Left renal pelvis (tissue), 4 donors: ENCODE measurements at regions not wholly inside any gene's neighbourhood (a gene's known extent, or its start where the extent isn't known, plus 50 kb on each side); places are given as distances from the start of the nearest gene placed in this dataset.
"Not testable (repeated sequence)": the region's sequence is repeated elsewhere in the genome, so short reads cannot be mapped to it uniquely, and the experiment has no call there.

Experiments used
- DNase-seq, 4 donors: peaks; one replicate each; pipeline ENCODE4 v3.0.0-alpha.2; 2013; ENCODE audit warnings: low read depth in 4 of 4, low spot score in 3 of 4

DNA sequence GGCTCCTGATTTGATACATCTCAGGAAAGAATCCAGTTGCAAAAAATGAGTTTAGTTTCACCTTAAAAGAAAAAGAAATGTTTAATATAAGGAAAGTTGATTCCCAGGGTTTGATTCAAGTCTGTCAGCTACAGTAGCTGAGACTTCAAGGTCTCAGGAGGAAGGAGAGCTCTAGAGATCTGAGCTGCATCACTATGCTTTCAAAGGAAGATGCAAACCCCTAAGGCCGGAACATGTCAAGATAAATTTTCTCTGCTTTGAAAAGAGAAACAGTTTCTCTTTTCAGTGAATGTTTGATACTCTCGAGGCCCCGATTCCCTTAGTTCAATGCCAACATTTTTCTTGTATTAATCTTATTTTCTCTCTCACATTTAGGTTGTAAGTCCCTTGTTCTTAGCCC, 128.6 kb downstream of the RGPD3 start:
- DNase-seq = no peak

DNA sequence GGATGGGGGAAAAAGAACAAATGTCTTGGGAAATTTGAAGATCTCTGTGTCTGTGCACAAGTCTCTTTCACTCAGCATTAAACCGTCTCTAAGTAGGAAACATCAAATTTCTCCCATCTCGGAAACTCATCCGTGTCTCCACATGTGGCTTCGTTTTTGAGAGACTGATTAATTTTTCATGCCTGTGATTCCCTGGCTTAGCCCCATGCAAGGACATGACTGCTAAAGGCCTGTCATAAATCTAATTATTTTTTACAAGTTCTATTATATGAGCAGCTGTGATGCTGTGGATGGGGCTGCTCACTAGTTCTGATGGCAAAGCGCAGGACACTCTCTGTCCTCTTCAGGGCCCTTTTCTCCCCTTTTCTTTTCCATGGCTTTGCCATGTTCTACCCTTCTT, 129.1 kb downstream of the RGPD3 start:
- no peak for DNase-seq

DNA sequence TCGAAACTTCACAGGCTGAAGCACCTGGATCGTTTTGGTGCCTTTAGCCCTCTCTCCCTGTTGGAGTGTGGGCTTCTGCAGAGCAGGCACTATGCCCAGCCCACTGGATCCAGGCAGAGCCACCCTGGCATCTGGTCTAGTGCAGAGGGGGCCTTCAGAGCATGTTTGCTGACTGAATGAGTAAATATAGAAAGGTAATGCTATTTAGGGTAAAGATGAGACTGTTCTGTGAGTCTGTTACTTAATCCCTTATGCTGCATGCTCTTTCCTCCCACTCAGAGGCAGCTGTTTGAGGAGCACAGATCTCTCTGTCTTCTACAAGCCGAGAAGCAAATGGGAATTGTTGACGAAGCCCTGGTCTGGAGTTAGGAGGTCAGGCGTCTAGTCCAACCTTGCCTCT, 130.2 kb downstream of the RGPD3 start:
- DNase-seq = no peak

DNA sequence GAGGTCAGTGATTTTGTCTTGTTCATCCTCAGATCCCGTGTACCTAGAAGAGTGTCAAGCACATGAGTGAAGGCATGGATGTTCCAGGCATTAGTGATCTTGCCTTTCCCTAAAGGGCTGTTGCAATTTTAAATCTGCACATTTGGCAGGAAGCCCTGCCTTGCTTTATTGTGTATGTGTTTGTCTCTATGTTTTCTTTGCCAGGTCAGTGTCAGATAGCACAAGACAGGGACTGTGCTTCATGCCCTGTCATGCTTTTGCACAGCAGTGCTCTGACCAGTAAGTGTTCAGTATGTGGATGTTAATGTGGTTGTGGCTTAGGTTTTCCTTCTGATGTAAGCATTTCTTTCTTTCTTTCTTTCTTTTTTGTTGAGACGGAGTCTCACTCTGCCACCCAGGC, 131.5 kb downstream of the RGPD3 start:
- no peak for DNase-seq

DNA sequence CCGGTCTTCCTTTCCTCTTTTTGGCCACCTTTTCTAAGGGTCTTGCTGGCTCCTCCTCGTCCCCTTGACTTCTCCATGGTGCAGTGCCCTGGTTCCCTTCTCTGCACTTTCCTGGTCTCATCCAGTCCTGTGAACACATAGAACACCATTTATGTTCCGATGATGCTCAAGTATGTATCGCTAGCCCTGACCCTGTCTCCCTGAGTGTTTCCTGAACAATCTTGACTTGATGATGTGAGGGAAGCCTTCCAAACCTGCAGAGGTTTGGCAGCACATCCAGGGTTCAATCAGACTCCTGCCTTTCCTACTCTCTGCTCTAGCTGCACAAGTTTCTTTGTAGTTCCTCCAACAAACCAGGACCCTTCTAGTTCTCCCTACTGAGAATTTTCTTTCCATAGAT, 132.1 kb downstream of the RGPD3 start:
- no peak for DNase-seq

DNA sequence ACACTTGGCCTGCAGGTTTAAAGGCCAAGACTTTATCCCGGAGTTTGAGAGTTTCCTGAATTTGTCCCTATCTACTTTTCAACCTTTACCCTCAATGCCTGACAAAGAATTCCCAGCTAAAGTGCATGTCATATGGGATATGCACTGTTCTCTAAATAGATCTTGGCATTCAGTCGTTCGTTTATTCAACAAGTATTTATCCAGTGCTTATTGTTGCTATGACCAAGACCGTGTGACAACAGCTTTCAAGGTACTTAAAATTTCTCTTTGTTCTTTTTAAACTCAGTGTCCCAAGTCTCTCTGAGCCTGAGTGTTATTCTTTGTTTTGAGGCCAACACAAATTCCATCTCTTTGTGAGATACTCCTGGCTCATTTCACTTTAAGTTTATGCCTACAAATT, 133.4 kb downstream of the RGPD3 start:
- DNase-seq = no peak

DNA sequence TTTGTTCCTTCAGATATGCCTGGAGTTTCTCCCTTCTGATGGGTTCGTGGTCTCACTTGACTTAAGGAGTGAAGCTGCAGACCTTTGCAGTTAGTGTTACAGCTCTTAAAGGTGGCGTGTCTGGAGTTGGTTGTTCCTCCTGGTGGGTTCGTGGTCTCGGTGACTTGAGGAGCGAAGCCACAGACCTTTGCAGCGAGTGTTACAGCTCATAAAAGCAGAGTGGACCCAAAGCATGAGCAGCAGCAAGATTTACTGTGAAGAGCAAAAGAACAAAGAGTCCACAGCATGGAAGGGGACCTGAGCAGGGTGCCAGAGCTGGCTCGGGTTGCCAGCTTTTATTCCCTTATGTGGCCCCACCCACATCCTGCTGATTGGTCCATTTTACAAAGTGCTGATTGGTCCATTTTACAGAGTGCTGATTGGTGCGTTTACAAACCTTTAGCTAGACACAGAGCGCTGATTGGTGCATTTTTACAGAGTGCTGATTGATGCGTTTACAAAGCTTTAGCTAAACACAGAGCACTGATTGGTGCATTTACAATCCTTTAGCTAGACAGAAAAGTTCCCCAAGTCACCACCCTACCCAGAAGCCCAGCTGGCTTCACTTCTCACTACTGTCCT, 134.8 kb downstream of the RGPD3 start:
- DNase-seq = not testable (repeated sequence)

DNA sequence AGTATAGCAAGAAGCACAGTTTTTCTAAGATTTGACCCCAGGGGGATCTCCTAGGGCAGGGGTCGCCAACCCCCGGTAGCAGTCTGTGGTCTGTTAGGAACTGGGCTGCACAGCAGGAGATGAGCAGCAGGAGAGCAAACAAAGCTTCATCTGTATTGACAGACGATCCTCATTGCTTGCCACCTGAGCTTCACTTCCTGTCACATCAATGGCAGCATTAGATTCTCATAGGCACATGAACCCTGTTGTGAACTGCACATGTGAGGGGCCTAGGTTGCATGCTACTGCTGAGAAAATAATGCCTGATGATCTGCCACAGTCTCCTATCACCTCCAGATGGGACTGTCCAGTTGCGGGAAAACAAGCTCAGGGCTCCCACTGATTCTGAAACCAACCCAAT, 136.2 kb downstream of the RGPD3 start:
- DNase-seq = no peak

DNA sequence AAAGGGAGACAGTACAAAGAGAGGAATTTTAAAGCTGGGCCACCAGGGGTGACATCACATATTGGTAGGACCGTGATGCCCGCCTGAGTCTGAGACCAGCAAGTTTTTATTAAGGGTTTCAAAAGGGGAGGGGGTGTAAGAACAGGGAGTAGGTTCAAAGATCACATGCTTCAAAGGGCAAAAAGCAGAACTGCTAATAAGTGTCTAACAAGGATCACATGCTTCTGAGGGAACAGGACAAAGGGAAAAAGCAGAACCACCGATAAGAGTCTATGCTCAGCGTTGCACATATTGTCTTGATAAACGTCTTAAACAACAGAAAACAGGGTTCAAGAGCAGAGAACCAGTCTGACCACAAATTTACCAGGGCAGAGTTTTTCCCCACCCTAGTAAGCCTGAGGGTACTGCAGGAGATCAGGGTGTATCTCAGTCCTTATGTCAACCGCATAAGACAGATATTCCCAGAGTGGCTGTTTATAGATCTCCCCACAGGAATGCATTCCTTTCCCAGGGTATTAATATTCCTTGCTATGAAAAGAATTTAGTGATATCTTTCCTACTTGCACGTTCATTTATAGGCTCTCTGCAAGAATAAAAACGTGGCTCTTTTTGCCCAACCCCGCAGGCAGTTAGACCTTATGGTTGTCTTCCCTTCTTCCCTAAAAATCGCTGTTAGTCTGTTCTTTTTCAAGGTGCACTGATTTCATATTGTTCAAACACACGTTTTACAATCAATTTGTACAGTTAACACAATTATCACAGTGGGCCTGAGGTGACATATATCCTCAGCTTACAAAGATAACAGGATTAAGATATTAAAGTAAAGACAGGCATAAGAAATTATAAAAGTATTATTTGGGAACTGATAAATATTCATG, 136.5 kb upstream of the UXS1 start:
- DNase-seq = not testable (repeated sequence)

DNA sequence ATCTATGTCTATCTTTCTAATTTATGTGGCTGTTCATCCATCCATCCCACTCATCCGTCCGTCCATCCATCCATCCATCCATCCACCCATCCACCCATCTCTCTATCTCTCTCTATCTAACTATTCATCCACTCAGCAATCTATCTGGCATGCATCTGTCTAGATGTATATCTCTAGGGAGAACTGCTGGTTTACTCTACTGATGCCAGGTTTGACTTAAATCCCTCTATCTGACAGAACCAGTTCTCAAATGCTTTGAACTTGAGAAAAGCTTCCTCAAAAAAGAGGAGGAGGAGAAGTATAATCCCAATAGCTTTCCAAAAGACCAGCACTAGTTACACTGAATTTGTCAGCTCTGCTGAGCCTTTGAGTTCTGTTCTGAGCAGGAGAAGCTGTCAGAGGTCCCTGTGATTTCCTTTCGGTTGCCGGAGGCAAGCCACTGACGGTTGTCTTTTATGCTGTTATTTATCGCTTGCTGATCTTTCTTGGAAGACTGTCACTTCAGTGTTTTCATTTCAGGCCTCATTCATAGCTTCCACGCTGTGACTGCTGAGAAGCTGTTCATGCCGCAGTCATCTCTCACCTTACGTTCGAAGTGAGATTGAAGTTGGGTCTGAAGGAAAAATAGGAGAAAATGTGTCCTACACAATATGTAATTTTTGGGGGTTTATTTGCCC, 129.4 kb upstream of the UXS1 start:
- DNase-seq = no peak

DNA sequence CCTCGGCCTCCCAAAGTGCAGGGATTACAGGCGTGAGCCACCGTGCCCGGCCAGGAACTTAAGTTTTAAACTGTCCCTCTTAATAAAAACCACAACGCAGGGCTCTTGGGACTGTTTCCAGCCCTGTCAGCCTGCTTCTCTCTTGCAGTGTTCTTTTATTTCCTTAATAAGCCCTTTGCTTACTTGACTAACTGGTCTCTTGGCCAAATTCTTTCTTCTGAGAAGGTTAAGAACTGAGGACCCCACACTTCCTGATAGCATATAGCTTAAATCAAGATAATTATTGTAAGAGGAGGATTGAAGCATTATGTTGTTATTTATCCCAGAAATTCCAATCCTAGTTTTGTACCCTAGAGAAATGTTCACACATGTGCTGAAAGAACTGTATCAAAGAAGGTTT, 128.2 kb upstream of the UXS1 start:
- peak in 3 of 4 donors; percentile 35 to 51 (median 47) for DNase-seq

DNA sequence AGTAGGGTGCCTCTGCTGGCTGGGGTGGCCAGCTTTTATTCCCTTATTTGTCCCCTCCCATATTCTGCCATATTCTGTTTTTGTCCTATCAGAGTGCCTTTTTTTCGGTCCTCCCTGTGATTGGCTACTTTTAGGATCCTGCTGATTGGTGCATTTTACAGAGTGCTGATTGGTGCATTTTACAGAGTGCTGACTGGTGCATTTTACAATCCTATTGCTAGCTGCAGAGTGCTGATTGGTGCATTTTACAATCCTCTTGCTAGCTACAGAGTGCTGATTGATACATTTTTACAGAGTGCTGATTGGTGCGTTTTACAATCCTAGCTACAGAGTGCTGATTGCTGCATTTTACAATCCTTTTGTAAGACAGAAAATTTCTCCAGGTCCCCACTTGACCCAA, 126.3 kb upstream of the UXS1 start:
- DNase-seq = not testable (repeated sequence)

DNA sequence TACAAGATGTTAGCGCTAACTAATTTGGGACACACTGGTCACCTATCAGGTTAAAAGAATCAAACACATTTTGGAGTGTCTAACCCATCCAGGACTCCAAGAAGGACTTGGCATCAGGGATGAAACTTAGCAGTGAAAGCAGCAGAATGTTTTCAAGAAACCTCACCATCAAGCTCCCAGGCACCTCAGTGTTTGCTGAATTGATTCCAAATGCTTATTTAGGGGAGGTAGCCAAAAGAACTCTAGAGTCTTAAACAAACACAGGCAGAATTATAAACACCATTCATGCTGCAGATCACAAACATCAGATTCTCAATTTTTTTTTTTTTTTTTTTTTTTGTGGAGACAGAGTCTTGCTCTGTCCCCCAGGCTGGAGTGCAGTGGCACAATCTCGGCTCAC, 122.8 kb upstream of the UXS1 start:
- no peak for DNase-seq

DNA sequence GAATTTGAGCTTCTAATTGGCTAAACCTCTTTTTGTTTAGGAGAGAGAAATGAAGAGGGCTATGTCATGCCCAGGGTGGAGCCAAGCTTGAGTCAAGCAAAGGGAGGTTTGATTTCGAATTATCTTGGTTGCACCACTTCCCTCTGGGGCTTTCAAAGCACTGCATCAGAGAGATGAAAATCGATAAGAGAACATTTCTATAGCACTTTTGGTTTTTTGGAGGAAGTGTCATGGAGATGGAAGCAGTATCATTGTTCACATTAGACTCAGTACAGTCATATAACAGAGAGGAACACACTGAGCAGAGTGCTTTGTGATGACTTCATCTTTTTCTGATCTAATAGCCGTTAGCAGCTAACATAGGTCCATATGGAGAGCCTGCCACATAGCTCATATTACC, 120.3 kb upstream of the UXS1 start:
- DNase-seq = no peak

DNA sequence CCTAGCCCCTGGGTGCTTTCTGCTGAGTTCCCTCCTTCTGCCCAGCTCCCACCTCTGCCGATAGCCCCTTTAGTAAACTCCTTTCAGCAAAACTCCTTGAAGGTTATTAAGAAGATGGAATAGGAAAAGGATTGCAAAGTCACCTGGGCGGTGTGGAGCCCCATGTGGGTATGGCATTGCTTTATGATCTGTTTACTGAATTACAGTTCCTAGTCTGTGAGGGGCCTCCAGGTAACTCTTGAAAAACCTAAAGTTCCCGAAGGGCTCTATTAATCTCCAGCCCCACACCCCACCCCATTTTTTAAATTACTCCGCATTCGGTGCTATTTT, 116.9 kb upstream of the UXS1 start:
- DNase-seq = no peak

DNA sequence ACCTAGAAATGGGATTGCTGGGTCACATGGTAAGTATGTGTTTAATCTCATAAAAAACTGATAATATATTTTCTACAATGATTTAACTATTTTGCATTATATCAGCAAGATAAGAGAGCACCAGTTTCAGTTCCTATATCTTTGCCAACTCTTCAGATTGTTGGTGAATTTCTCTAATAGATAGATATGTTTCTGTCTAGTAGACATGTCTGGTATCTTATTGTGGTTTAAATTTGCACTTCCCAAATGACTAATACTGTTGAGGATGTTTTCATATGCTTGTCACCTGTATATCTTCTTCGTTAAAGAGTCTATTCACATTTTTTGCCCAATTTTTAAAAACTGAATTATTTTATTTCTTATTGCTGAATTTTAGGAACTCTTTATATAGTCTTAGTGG, 113.8 kb upstream of the UXS1 start:
- no peak for DNase-seq

DNA sequence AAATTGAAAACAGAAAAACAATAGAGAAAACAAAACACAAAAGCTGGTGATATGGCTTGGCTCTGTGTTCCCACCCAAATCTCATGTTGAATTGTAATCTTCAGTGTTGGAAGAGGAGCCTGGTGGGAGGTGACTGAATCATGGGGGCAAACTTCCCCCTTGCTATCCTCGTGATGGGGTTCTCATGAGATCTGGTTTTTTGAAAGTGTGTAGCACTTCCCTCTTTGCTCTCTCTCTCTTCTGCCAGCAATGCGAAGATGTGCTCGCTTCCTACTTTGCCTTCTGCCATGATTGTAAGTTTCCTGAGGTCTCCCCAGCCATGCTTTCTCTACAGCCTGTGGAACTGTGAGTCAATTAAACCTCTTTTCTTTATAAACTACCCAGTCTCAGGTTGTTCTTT, 112.3 kb upstream of the UXS1 start:
- DNase-seq = no peak

DNA sequence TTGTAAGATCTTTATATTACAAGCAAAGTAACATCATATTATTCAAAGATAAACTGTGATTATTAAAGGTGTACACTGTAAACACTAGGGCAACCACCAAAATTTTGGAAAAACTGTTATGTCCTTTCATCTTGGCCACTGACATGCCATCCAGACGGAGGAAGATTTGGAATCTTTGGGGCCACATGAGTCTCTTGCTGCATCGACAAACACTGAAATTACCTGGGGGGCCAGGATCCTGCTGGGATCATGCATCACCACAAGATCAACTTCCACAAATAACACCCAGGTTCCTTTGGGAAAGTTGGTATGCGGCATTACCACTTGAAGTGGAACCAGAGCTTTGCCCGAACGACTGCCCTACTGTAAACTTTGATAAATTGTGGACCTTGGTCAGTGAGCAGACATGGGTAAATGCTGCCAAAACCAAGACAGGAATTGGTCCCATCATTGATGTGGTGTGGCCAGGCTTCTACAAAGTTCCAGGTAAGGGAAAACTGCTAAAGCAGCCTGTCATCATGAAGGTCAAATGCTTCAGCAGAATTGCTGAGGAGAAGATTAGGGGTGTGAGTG, 110.6 kb upstream of the UXS1 start:
- no peak for DNase-seq

DNA sequence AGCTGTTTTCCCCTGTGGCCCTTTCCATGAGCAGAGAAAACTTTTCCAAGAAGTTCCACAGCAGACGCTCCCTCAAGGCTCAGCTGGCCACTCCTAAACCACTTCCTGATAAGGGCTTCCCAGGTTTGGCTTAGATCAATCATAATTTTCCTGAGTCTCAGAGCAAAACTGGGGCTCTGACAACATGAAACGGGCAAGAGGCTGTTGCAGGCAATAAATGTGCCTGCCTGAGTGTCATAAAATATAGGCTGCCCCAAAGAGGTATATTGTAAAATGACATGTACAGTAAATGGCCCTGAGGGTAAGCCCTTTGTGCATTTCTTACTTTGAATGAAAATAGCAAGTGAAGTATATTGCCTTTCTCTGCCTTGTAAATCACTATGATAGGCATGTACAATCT, 105.6 kb upstream of the UXS1 start:
- no peak for DNase-seq

DNA sequence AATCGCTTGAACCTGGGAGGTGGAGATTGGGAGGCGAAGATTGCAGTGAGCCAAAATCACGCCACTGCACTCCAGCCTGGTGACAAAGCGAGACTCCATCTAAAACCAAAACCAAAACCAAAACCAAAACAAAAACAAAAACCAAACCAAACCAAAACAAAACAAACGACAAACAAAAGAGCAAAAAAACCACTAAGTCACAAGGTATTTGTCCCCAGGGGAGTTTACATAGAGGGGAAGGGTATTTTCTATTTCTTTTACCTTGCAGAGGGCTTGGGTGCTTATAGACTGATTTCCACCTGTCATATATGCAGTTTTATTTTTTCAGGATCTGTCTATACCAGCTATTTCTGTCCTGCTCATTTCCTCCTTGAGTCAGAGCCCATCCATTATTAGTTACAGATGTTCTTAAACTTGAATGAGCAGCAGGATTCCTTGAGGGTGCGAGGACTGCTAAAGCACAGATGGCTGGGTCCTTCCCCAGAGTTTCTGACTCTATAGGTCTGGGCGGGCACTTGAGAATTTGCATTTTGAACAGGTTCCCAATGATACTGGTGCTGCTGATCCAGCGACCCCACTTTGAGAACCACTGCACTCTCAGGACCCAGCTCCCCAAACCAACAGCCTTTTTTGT, 102.2 kb upstream of the UXS1 start:
- DNase-seq = no peak

DNA sequence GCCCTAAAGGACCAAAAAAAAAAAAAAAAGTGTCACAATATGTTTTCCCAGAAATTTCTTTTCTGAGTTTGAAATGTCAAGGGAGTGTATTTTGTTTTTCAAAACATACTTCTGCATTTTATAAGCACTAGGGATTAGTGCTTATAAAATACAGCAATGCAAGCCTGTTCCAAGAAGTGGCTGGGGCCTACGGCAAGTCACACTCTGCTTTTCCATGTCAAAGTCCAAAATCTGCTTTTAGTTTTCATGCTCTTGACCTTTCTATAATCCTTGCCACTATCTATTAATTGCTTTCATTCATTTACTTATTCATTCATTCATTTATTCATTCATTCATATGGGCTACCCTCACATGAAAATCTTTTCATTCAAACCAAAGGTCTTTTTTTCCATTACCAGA, 100.1 kb upstream of the UXS1 start:
- DNase-seq = no peak
